ENCODE measurements at regions not wholly inside any gene's neighbourhood (a gene's known extent, or its start where the extent isn't known, plus 50 kb on each side); places are given as distances from the start of the nearest gene placed in this dataset.
"Not testable (repeated sequence)": the region's sequence is repeated elsewhere in the genome, so short reads cannot be mapped to it uniquely, and the experiment has no call there.

DNA sequence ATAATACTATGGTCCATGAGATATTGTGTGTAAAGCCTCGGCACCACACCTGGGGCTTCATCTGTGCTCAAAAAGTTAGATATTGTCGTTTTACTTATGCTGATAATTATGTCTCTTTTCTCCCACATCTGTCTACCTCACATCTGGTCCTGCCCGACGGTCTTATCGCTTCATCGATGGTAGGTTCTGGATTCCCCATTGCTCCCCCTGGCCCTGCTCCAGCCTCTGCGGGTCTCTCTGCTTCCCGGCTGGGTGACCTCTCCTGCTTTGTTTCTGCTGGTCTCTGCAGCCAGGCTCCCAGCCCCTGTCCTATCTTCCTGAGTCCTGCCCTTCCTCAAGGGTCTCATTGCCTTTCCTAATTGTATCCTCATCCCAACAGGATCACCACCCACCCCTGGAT lies 294.2 kb downstream of the NDUFA10 start:
- intact Hi-C loops (cut with micrococcal nuclease; ENCODE audit: unreplicated experiment) = no loop called here
- Mint-ChIP-seq H3K27me3 (ENCODE audit: unreplicated experiment) (peaks cover 63% of the 10 kb centered on the region), H3K27ac (ENCODE audit: unreplicated experiment) (no peak overlapping the region), H3K4me1 (ENCODE audit: low read depth, unreplicated experiment) (no peaks in the 10 kb centered on the region), H3K4me3 (ENCODE audit: low read depth, unreplicated experiment) (no peak overlapping the region), H3K9me3 (ENCODE audit: low read depth, unreplicated experiment) (no peaks in the 10 kb centered on the region), H3K36me3 (ENCODE audit: insufficient read depth, unreplicated experiment) (peaks cover 5% of the 10 kb centered on the region)
- TF ChIP-seq, protein P1, sequence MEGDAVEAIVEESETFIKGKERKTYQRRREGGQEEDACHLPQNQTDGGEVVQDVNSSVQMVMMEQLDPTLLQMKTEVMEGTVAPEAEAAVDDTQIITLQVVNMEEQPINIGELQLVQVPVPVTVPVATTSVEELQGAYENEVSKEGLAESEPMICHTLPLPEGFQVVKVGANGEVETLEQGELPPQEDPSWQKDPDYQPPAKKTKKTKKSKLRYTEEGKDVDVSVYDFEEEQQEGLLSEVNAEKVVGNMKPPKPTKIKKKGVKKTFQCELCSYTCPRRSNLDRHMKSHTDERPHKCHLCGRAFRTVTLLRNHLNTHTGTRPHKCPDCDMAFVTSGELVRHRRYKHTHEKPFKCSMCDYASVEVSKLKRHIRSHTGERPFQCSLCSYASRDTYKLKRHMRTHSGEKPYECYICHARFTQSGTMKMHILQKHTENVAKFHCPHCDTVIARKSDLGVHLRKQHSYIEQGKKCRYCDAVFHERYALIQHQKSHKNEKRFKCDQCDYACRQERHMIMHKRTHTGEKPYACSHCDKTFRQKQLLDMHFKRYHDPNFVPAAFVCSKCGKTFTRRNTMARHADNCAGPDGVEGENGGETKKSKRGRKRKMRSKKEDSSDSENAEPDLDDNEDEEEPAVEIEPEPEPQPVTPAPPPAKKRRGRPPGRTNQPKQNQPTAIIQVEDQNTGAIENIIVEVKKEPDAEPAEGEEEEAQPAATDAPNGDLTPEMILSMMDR (IDR thresholded peaks at IDR 0.05; ENCODE audit: unreplicated experiment) = no peak
- DNase-seq = no peak
- CTCF ChIA-PET = no interaction called here
- no TSS peak for BruUV-seq (replicated peaks)

DNA sequence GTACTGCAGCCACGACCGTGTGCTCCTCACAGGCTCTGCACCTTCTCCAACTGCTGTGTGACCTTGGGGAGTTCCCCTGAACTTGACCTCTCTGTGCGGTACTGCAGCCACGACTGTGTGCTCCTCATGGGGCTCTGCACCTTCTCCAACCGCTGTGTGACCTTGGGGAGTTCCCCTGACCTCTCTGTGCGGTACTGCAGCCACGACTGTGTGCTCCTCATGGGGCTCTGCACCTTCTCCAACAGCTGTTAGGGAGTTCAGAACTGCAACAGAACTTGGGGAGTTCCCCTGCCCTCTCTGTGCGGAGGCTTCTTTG lies 294.6 kb downstream of the NDUFA10 start:
- H3K9me3 Mint-ChIP-seq (ENCODE audit: low read depth, unreplicated experiment); H3K27ac Mint-ChIP-seq (ENCODE audit: unreplicated experiment); H3K36me3 Mint-ChIP-seq (ENCODE audit: insufficient read depth, unreplicated experiment); CTCF ChIA-PET; H3K4me1 Mint-ChIP-seq (ENCODE audit: low read depth, unreplicated experiment); H3K4me3 Mint-ChIP-seq (ENCODE audit: low read depth, unreplicated experiment); intact Hi-C loops (cut with micrococcal nuclease; ENCODE audit: unreplicated experiment); BruUV-seq (replicated peaks); DNase-seq: not testable (repeated sequence)
- H3K27me3 Mint-ChIP-seq (ENCODE audit: unreplicated experiment) = peaks cover 63% of the 10 kb centered on the region

DNA sequence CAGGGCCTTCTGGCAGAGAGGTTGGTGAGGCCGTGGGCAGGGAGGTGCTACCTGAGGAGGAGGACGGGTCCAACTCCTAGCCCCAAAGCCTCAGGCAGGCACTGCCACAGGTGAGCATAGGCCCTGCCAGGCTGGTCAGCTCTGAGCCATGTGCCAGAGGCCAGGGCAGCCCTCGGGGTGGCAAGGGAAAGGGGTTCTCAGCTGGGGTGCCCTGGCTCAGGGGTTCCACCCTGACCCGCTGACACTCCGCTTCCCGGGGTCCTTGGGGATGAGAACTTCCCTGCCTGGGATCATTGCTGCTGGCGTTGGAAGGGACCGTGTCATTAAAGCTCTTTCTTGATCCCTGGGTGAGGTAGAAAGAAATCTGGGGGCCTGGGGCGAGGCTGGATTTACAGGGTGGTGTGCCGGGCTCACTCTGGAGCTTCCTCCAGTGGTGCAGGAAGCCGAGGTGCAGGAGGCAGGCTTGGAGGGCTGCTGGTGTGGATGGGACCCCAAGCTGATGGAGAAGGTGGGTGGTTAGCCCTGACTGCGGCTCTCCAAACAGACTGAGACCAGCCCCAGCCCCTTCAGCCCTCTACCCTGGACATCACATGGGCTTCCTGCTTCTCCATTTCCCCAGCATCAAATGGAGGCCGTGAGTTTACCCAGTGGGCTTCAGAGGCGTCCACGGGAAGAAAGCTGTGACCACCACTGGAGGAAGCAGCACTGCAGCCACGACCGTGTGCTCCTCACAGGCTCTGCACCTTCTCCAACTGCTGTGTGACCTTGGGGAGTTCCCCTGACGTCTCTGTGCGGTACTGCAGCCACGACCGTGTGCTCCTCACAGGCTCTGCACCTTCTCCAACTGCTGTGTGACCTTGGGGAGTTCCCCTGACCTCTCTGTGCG lies 295.2 kb downstream of the NDUFA10 start:
- no peaks in the 10 kb centered on the region for H3K4me1 Mint-ChIP-seq (ENCODE audit: low read depth, unreplicated experiment)
- intact Hi-C loops (cut with micrococcal nuclease; ENCODE audit: unreplicated experiment) = no loop called here

DNA sequence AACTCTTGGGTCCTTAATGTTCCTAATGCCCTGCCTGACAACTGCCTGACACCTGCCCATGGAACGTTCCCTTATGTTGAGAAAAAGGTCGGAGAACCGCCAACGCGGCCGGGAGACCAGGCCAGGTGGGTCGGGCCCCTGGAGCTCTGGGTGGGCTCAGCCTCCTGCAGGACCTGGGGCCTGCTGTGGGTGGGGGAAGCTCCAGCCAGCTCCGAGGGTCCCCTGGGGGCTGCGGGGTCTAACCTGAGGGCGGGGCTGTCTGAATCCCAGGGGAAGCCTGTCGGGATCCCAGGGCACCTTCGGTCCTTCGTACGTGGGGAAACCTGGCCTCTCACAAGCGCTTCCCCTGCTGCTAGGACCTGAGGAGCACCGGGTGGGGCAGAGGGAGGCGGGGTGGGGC lies 296.0 kb downstream of the NDUFA10 start:
- Mint-ChIP-seq H3K36me3 (ENCODE audit: insufficient read depth, unreplicated experiment) (peaks cover 5% of the 10 kb centered on the region), H3K27ac (ENCODE audit: unreplicated experiment) (no peak overlapping the region), H3K27me3 (ENCODE audit: unreplicated experiment) (peaks cover 67% of the 10 kb centered on the region), H3K4me1 (ENCODE audit: low read depth, unreplicated experiment) (no peaks in the 10 kb centered on the region), H3K9me3 (ENCODE audit: low read depth, unreplicated experiment) (no peaks in the 10 kb centered on the region), H3K4me3 (ENCODE audit: low read depth, unreplicated experiment) (no peak overlapping the region)
- no peak for DNase-seq
- CTCF ChIA-PET = no interaction called here
- TF ChIP-seq, protein P1 (IDR thresholded peaks at IDR 0.05; ENCODE audit: unreplicated experiment) = no peak
- BruUV-seq (replicated peaks) = no TSS peak
- intact Hi-C loops (cut with micrococcal nuclease; ENCODE audit: unreplicated experiment) = no loop called here

More for the DNA sequence above, 295.2 kb downstream of the NDUFA10 start:
- CTCF ChIA-PET = no interaction called here
- Mint-ChIP-seq H3K4me3 (ENCODE audit: low read depth, unreplicated experiment) (no peak overlapping the region), H3K36me3 (ENCODE audit: insufficient read depth, unreplicated experiment) (peaks cover 5% of the 10 kb centered on the region), H3K9me3 (ENCODE audit: low read depth, unreplicated experiment) (no peaks in the 10 kb centered on the region), H3K27ac (ENCODE audit: unreplicated experiment) (no peak overlapping the region), H3K27me3 (ENCODE audit: unreplicated experiment) (peaks cover 63% of the 10 kb centered on the region)
- BruUV-seq (replicated peaks) = no TSS peak
- TF ChIP-seq, protein P1 (IDR thresholded peaks at IDR 0.05; ENCODE audit: unreplicated experiment) = no peak
- DNase-seq = no peak

DNA sequence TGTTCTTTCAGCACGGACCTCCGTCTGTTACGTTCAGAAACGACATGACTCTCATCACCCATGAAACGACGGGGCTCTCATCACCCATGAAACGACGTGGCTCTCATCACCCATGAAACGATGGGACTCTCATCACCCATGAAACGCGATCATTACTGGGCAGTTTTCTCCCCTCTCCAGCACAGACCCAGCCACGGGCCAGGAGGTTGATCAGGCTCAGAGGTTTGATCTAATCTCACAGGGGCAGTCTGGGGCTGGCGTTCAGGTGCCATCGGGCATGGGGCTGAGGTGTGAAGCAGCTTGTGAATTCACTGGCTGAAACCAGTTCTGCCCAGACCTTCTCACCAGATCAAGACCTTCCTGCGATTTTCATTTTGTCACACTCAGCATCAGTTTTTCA lies 296.4 kb downstream of the NDUFA10 start:
- Mint-ChIP-seq H3K36me3 (ENCODE audit: insufficient read depth, unreplicated experiment) (peaks cover 5% of the 10 kb centered on the region), H3K4me1 (ENCODE audit: low read depth, unreplicated experiment) (no peaks in the 10 kb centered on the region), H3K27me3 (ENCODE audit: unreplicated experiment) (peaks cover 70% of the 10 kb centered on the region), H3K9me3 (ENCODE audit: low read depth, unreplicated experiment) (peaks cover 2% of the 10 kb centered on the region), H3K4me3 (ENCODE audit: low read depth, unreplicated experiment) (no peak overlapping the region), H3K27ac (ENCODE audit: unreplicated experiment) (no peak overlapping the region)
- no TSS peak for BruUV-seq (replicated peaks)
- no peak for DNase-seq
- CTCF ChIA-PET = no interaction called here
- TF ChIP-seq, protein P1 (IDR thresholded peaks at IDR 0.05; ENCODE audit: unreplicated experiment) = no peak
- intact Hi-C loops (cut with micrococcal nuclease; ENCODE audit: unreplicated experiment) = no loop called here
